Stimulated activated CD4-positive, alpha-beta T cell treated with anti-CD3 and anti-CD28 coated beads, Interleukin-12 subunit alpha, Interleukin-12 subunit beta, amount 100 ng/mL, for 4 hours (primary cell): ENCODE measurements at regions not wholly inside any gene's neighbourhood (a gene's known extent, or its start where the extent isn't known, plus 50 kb on each side); places are given as distances from the start of the nearest gene placed in this dataset.
"Not testable (repeated sequence)": the region's sequence is repeated elsewhere in the genome, so short reads cannot be mapped to it uniquely, and the experiment has no call there.

Source experiments
- DNase-seq: peaks from one replicate; pipeline ENCODE4 v3.0.0-alpha.2; 2020

DNA sequence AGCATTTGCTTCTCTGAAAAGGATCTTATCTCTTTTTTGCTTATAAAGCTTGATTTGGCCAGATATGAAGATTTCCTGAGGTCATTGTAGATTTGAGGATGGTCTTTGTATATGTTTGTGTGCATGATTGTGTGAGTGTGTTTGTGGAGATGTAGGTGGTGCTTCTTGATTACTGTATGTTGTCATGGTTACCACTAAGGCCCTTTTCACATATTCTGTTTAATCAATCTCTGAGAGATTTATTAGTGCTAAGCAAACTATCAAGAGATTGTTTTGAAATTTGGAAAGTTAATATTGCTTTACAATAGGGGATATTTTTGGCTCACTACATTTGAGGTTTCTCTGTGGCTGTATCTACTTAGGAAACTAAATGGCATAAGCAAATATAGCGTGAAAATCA is 191.7 kb downstream of the S1PR1 start:
- no peak for DNase-seq

DNA sequence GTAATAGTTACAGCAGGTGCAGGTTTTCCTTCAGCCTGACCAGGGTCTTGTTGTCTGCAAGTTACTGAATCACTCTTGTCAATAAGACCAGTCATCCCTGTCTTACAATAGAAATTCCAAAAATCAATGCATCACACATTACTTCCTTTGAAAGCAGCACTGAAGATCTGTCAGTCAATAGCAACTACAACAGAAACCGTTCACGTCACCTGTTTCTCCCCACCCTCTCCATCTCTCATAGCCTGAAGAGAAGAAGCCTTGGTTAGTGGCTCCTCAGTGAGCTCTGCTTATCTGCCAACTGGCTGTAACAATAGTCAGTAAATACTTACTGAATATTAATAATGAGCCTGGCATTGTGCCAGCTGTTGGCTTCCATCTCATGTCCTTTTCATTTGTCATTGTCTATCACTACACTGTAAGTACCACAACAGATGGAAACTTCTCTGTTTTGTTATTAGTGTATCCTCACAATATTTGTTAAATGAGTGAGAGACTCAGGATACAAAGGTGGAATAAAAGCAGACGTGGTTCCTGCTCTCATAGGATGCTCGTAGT is 195.2 kb downstream of the S1PR1 start:
- DNase-seq: no peak

DNA sequence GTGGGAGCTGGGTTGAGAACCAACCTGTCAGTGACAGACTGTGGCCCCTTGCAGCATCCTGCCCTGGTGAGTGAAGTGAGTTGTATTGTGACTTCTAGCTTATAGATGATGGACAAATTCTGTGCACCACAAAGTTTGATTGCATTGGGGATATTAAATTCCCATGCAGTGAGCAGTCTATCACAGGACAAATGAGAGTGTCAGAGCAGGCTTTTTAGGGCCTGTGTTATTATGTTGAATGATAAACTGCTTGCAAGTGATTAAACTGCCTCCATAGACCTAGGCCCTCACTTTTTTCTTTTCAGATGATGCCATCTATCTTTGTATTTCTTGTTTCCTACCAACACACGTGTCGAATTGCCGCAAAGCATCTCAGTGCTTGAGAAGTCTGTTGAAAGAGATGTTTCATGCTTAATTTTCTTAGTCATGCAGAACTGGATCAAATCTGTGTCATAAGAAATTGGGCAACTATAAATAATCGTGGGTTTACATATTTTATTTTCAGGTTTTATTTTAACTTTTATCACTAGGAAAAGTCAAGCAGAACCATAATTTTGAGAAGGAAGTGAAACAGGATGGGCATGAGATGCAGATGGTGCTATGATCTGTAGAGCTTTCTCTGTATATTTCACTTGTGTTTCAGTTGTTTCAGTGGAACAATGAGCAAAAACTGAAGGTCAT is 199.2 kb downstream of the S1PR1 start:
- no peak for DNase-seq

DNA sequence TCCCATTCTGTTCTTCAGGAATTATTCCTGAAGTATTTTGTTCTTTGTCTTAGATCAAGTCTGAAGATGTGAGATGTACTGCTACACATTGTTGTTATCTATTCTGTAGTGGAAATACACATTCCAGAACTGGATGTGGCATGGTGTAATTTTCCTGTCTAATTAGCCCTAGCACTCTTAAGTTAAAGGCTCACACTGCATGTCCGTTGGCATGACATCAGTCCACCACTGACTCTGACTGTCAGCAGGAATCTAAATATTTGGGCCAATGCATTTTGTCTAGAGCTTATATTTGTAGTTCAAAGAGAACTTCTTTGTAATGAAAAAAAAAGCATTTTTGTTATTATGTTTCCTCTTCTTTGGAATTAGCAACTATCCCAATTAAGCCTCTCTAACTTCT is 201.0 kb downstream of the S1PR1 start:
- DNase-seq: no peak

DNA sequence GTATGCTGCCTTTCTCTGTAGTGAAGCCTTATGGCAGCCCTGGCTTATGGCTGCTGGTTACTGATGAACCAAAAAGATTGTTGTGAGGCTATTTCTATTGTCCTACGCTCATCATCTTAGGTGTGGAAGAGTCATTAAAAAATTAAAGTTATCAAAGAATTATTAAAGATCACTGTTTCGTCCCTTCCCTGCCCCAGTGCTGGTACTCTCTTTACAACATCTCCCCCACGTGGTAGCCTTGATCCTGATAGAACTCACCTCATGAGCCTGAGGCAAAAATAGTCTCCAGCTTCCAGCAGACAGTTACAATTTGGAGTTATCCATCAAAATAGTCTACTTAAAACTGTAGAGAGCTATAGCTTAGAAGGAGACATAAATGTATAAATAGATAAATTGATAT is 201.5 kb downstream of the S1PR1 start:
- no peak for DNase-seq

DNA sequence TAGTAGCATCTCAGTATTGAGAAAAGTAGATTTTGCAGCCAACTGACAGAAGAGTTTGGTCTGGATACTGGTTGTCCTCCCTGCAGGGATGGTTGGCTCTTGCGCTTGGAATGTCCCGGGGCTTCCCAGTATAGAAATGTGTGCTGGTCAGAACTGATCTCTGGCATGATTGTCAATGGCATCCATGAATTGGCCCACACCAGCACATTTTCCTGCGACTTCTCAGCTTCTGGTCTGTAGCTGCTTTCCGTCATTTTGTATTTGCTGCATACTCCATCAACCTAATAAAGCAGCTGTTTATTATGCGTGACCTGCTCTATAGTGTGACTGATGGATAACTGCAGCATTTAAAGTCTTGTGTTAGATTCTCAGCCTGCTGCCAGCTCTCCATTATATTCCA is 203.7 kb downstream of the S1PR1 start:
- no peak for DNase-seq

DNA sequence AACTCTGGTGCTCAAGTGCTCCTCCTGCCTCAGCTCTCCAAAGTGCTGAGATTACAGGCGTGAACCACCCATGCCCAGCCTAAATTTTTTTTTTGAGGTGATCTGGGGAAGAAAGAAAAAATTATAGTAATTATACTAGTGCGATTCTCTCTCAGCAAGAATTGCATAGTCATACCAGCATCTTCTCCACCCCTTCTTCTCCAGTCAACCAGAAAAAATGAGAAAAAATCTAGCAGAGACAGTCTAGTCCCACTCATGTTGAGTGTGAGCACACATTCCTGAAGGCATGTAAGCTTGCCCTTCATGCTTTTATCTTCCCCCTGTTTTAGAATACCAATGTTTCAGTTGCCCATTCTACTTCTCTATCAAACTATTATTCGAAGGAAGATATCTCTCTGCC is 207.6 kb downstream of the S1PR1 start:
- DNase-seq: no peak

DNA sequence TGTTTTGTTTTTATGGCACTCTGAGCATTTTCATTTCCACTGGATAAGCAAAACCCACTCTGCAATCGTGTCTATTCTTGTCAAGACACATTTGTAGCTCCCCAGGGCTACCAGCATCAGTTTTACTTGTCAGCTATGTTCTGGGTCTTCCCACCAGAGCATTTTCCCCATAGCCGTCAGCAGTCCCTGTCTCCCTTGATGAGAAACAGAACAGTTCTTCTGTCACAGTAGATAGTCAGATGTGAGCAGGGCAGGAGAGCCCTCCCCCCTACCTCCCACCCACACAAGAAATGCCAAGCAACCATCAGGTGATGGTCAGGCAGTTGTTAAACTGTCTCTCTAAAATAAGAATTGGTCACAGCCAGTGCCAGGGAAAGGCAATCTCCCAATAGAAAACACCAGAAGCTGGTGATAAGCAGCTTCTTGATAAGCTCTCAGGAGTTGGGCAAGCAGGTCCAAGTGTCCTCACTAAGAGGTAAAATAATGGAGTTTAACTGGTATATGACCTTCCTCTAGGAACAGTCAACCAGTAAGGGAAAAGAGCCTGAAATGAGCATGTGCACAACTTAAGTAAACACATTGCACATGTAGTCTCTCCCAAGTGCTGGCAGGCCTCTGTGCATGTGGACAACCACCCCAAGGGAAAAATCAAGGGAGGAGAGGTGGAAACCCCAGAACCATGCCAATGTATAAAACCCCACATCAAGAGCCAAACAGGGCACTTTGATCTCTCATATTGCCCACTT is 208.2 kb downstream of the S1PR1 start:
- no peak for DNase-seq

DNA sequence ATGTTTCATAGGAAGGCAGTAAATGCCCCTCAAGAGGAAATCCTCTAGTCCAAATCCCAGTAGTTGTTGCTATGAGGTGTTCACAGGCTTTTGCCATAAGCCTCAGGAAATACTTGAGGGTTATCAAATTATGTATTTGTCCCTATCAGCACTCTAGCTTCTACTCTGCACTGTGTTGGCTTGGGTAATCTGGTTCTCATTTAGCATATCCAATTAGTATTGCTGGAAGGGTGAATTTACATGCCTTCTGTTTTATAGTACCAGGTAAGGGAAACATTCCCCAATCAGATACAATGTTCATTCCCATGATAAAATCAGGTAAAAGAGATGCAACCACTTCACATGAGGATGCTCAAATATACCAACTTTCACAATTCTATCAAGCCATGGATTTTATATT is 211.2 kb downstream of the S1PR1 start:
- no peak for DNase-seq

DNA sequence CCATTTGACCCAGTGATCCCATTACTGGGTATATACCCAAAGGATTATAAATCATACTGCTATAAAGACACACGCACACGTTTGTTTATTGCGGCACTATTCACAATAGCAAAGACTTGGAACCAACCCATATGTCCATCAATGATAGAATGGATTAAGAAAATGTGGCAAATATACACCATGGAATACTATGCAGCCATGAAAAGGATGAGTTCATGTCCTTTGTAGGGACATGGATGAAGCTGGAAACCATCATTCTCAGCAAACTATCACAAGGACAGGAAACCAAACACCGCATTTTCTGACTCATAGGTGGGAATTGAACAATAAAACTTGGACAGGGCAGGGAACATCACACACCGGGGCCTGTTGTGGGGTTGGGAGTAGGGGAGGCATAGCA is 213.9 kb downstream of the S1PR1 start:
- DNase-seq: not testable (repeated sequence)

DNA sequence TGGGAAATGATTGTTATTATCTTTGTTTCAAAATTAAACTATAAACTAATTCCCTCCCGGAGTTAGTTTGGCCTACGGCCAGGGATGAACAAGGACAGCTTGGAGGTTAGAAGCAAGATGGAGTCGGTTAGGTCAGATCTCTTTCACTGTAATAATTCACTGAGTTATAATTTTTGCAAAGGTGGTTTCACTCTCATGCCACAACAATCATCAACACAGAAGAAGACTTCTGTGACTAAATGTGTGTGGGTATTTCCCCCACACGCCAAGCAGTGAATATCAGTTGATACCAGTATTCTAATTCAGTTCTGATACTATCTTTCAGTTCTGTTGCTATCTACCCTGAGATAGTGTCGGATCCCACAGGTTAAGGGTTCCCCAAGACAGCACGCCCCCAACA is 215.1 kb downstream of the S1PR1 start:
- DNase-seq: no peak

DNA sequence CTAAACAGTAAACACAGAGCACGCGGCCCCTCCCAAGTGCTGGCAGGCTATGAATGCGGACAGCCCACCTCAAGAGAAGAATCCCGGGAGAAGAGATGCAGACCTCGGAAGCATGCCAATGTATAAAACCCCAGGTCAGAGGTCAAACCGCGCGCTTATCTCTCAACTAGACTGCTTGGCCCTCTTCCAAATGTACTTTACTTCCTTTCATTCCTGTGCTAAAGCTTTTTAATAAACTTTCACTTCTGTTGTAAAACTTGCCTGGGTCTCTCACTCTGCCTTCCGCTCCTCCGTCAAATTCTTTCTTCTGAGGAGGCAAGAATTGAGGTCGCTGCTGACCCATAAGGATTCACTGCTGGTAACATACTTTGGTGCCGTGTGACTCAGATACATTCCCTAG is 216.0 kb downstream of the S1PR1 start:
- DNase-seq: no peak

DNA sequence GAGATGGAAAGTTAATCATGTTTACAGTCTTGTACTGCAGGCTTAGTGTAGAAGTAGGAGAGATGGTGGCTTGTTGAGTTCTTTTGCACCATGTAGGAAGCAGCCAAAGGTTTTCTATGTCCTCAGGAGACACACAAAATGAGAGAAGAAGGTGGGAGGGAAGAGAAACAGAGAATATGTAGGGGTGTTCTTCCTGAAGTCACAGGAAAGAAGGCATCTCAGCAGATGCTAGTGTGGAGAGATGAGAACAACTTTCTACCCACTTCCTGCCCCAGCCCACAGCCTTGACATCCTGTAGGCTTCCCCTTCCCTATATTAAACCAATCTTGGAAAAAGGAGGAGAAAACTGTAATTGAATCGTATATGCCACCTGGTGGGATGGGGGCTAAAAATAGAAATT is 217.0 kb downstream of the S1PR1 start:
- no peak for DNase-seq

DNA sequence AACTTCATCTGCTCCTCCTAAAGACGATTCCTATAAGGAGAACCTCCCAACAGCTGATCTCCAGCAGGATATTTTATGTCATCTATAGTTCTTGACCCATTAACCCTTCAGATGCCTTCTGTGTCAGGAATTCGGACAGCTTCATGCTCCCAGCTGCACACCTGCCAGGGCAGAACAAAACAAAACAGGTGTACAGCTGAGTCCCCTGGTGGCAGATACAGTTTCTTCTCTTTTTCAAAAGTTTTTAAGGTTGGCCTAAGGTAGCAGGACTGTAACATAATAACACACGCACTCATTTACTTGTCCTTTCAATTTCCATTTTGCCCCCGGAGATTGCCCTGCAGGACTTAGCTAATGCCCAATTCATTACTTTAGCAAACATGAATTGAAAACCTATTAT is 218.3 kb downstream of the S1PR1 start:
- DNase-seq: no peak

DNA sequence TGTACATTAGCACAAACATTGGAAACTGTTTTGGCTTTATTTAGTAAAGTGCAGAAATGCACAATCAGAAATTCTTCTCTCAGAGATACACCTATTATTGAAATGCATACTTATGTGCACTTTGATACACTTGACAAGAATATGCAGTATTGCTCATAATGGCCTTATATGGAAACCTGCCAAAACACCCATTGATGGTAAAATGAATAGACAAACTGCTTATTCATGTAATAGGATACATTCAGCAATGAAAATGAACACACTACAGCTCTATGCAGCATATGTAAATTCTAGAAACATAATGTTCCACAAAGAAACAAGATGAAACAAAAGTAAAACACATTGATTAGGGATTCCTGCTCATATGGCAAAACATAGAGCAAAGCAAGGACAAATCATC is 223.9 kb downstream of the S1PR1 start:
- no peak for DNase-seq

DNA sequence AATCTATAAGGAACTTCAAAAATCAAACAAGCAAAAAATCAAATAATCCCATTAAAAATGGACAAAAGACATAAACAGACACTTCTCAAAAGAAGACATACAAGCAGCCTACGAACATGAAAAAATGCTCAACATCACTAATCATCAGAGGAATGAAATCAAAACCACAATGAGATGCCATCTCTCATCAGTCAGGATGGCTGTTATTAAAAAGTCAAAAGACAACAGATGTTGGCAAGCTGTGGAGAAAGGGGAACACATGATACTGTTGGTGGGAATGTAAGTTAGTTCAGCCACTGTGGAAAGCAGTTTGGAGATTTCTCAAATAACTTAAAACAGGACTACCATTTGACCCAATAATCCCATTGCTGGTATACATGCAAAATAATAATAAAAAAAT is 226.4 kb downstream of the S1PR1 start:
- no peak for DNase-seq

DNA sequence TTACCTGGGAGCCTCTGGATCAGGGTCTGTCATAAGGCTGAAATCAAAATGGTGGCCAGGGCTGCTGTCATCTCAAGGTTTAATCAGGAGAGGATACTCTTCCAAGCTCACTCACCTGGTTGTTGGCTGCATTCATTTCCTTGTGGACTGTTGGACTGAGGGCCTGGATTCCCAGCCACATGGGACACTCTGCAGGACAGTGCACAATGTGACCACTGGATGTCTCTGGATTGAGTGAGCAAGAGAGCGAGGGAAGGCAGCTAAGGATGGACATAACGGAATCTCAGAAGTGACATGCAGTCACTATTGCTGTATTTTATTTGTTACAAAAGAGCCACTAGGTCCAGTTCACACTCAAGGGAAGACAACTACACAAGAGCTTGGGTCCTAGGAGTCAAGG is 229.1 kb downstream of the S1PR1 start:
- no peak for DNase-seq

DNA sequence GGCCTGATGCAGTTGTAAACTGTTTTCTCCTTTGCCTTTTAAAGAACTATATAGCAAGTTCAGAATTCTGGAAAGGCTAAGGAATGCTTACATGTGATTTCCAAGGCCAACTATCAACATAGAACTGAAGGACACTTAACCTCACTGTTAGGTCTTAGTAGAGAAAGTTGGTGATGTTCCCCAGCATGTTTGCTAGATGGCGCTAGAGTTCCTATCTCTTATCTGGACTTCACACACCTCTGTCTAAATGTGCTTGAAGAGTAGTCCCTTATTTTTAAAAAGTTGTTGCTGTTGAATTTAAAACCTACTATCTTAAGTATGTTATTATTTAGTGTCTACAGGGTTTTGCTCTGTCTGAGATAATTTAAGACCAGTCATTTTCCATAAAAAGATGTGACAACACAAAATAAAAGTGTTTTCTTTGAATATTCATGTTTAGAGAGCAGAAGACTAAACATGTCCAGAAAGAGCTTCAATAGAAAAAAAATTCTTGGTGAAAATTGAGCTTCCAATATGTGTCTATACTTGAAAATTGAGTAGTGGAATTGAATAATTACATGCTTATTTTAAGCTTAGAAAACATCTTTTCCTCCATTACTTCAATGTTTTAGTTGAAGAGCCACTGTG is 237.3 kb downstream of the S1PR1 start:
- DNase-seq: no peak

DNA sequence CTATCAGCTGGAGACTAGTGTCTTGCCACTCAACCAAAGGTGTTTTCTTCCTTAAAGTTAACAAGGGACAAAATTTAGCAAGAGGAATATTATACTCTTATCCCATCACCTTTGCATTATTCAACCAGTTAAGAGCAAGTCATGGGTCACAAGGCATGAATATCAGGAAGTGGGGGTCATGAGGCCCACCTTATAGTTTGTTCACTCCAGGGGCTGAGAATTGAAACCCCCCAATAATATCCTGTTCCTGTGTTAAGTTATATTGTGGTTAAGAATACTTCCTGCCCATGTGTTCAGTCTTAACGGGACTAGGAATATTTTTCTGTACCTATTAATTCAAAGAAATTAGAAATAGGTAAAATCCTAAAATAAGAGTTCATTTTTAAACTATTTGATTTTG is 239.7 kb downstream of the S1PR1 start:
- DNase-seq: no peak

DNA sequence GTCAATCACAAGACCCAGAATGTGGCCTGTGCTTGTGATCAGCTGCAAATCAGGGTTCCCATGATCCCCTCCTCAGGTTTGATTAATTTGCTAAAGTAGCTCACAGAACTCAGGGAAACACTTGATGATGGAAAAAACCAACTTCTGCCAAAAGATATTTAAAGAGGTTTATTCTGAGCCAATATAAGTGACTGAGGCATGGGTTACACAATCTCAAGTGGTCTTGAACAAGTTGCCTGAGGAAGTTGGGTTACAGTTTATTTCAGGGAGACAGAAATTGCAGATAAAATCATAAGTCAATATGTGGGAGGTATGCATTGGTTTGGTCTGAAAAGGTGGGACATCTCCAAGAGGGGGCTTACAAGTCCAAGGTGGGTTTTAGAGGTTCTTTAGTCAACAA is 243.1 kb downstream of the S1PR1 start:
- DNase-seq: no peak

DNA sequence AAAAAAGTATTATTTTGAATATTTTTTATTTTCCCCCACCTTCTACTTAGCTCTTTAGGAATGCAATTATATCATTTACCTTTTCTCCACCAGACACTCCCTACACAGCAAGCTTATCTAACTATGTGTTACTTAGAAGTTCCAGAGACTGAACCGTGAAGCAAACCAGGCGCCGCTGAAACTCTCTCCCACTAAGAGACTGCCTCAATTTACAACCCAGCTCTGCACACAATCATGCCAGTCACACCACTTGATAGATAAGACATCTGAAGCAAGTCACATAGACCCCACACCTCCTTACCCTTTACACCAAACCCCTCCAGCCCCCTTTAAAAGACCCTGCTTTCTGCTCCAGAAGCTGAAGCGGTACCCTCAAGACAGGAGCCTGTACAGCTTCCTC is 245.5 kb downstream of the S1PR1 start:
- DNase-seq: no peak

DNA sequence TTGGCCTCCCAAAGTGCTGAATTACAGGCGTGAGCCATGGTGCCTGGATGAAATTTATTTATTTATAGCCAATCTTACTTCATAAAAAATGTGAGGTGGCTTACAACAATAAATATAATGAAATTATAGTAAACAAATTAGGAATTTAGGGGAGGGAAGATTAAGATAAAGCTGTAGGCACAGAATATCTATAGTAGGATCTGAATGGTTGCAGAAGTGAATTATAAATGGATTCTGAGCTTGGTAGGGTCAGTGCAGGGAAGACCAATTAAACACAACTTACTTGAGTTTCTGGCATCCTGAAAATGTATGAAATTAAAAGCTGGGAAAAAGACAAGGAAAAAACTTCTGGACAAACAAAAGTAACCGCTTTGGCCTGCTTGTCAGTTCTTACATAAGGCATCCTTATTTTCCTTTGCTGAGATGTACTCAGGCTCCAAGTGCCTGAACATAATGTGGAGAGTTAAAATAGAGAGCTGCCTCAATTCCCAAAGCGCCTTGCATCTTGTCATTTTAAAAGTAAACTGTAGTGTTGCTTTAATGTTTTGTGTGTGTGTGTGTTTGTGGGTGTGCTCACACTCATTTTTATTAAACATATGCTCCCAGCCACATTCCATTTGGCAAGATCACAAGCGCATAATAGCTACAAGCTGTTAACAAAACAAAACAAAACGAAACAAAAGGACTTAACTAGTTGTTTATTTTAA is 247.3 kb downstream of the S1PR1 start:
- DNase-seq: no peak

DNA sequence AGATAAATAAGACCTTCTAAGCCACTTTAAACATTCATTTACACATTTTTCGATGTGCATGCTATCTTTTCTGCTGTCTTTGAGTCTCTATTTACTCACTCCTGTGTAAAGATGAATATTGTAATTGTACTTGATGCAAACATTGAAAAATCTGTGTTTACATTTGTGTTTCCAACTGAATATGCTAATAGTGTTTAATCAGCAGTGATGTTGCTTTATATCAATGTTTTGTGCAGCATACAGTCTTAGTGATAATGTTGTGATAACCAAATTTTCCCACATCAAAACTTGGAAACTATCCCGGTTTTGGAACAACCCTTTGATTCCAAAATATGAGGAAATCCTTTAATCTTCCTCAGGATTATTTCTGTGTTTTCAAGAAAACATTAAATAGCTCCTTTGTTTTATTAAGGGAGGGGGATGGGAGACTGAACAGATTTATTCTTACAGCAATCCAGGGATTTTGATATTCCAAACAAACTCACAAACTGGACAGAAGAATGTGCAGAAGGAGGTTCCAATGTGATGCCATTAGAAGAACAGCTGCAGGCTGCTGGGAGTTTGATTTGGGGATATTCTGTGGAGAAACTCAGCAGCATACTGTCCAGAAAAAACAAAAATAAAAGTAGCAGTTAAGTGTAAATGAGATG is 248.0 kb downstream of the S1PR1 start:
- no peak for DNase-seq
